ENCODE measurements at regions not wholly inside any gene's neighbourhood (a gene's known extent, or its start where the extent isn't known, plus 50 kb on each side); places are given as distances from the start of the nearest gene placed in this dataset.

DNA sequence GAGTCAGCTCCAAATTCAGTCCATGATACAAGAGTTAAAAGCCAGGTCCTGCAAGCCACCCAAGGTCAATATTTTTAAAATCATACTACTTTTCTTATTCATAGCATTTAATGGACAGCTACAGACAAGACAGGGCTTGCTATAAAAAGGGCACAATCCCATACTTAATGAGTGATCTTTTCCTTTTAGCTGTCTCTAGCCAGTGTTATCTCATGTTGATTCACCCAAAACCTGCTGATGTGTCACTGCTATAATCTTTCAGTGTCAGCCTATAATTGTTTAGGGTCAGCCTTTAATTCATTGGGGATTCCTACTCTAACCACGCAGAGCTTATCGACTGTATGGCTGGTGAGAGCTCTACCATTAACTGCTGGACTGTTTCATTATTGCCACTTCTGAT, 51.2 kb upstream of the HCCS start:
- no peak for TF ChIP-seq CTCF (IDR thresholded peaks at IDR 0.05)
- TF ChIP-seq EZH2phosphoT487 (IDR thresholded peaks at IDR 0.05), result no peak
- TF ChIP-seq EZH2 (IDR thresholded peaks at IDR 0.05), result no peak

All from neural progenitor cell (in vitro differentiated cells).